NCI-H748 treated with DMSO at 0.1 percent for 48 hours (cell line): ENCODE measurements at regions not wholly inside any gene's neighbourhood (a gene's known extent, or its start where the extent isn't known, plus 50 kb on each side); places are given as distances from the start of the nearest gene placed in this dataset.

Source experiments
- DNase-seq: peaks from one replicate; lab custom pipeline; 2025; lab: John Stamatoyannopoulos, UW

- no peak for DNase-seq
Measured at GRCh38 chr6:132244744-132245143, 156.5 kb downstream of the MOXD1 start.

- DNase-seq: no peak
Measured at GRCh38 chr6:132236744-132237143, 164.5 kb downstream of the MOXD1 start.

- no peak for DNase-seq
Measured at GRCh38 chr6:132236281-132236680, 165.0 kb downstream of the MOXD1 start.

- DNase-seq: no peak
Measured at GRCh38 chr6:132235596-132236280, 165.5 kb downstream of the MOXD1 start.

GRCh38 chr6:132234356-132234755 lies 166.9 kb downstream of the MOXD1 start:
- no peak for DNase-seq

GRCh38 chr6:132231121-132231884 lies 170.0 kb downstream of the MOXD1 start:
- no peak for DNase-seq

- DNase-seq: no peak
Measured at GRCh38 chr6:132228894-132229293, 172.4 kb downstream of the MOXD1 start.

- DNase-seq: no peak
Measured at GRCh38 chr6:132227904-132228303, 173.4 kb downstream of the MOXD1 start.

- DNase-seq: no peak
Measured at GRCh38 chr6:132224943-132225342, 176.3 kb downstream of the MOXD1 start.

GRCh38 chr6:132220800-132221199 lies 180.5 kb downstream of the MOXD1 start:
- DNase-seq: no peak

GRCh38 chr6:132219901-132220300 lies 181.4 kb downstream of the MOXD1 start:
- DNase-seq: no peak

- peak; percentile 8 for DNase-seq
Measured at GRCh38 chr6:132218059-132218696, 183.1 kb downstream of the MOXD1 start.

GRCh38 chr6:132215805-132216204 lies 185.5 kb downstream of the MOXD1 start:
- DNase-seq: no peak

- DNase-seq: no peak
Measured at GRCh38 chr6:132214716-132215115, 186.6 kb downstream of the MOXD1 start.

- DNase-seq: no peak
Measured at GRCh38 chr6:132213732-132214131, 187.5 kb downstream of the MOXD1 start.

GRCh38 chr6:132213191-132213590 lies 188.1 kb downstream of the MOXD1 start:
- no peak for DNase-seq

GRCh38 chr6:132210886-132211563 lies 190.2 kb downstream of the MOXD1 start:
- no peak for DNase-seq

GRCh38 chr6:132209351-132209750 lies 191.9 kb downstream of the MOXD1 start:
- no peak for DNase-seq

GRCh38 chr6:132207991-132208390 lies 193.3 kb downstream of the MOXD1 start:
- no peak for DNase-seq

- no peak for DNase-seq
Measured at GRCh38 chr6:132205946-132206345, 195.3 kb downstream of the MOXD1 start.

GRCh38 chr6:132204591-132204990 lies 196.7 kb downstream of the MOXD1 start:
- DNase-seq: no peak

- no peak for DNase-seq
Measured at GRCh38 chr6:132202574-132202973, 198.7 kb downstream of the MOXD1 start.

GRCh38 chr6:132199343-132199742 lies 201.9 kb downstream of the MOXD1 start:
- DNase-seq: no peak
